ENCODE measurements at regions not wholly inside any gene's neighbourhood (a gene's known extent, or its start where the extent isn't known, plus 50 kb on each side); places are given as distances from the start of the nearest gene placed in this dataset.

DNA sequence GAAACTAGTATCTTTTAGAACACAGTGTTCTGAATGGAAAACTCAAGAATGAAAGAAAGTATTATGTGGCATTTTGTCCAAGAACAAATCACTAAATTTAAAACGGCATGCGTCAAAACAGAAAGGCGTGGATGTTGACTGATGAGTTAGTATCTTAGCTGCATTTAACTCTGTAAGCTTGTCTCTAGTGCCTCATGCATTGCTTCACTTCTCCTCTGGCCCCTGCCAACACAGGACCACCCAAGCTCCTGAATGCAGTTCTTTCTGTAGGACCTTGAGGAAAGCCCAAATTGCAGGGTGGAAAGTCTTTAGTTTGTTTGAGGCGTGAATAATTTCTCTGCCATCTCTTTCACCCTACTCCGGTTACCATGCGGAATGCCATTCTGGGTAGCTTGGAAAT, 632.2 kb downstream of the COL12A1 start:
- TF ChIP-seq, protein P1, sequence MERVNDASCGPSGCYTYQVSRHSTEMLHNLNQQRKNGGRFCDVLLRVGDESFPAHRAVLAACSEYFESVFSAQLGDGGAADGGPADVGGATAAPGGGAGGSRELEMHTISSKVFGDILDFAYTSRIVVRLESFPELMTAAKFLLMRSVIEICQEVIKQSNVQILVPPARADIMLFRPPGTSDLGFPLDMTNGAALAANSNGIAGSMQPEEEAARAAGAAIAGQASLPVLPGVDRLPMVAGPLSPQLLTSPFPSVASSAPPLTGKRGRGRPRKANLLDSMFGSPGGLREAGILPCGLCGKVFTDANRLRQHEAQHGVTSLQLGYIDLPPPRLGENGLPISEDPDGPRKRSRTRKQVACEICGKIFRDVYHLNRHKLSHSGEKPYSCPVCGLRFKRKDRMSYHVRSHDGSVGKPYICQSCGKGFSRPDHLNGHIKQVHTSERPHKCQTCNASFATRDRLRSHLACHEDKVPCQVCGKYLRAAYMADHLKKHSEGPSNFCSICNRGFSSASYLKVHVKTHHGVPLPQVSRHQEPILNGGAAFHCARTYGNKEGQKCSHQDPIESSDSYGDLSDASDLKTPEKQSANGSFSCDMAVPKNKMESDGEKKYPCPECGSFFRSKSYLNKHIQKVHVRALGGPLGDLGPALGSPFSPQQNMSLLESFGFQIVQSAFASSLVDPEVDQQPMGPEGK (CRISPR knock-in tag; IDR thresholded peaks at IDR 0.05; ENCODE audit: borderline replicate concordance): no peak
- no peak for TF ChIP-seq TOX (CRISPR knock-in tag; IDR thresholded peaks at IDR 0.05; ENCODE audit: borderline replicate concordance)
- TF ChIP-seq ZNF70 (CRISPR knock-in tag; IDR thresholded peaks at IDR 0.05): no peak
- TF ChIP-seq, protein P2, sequence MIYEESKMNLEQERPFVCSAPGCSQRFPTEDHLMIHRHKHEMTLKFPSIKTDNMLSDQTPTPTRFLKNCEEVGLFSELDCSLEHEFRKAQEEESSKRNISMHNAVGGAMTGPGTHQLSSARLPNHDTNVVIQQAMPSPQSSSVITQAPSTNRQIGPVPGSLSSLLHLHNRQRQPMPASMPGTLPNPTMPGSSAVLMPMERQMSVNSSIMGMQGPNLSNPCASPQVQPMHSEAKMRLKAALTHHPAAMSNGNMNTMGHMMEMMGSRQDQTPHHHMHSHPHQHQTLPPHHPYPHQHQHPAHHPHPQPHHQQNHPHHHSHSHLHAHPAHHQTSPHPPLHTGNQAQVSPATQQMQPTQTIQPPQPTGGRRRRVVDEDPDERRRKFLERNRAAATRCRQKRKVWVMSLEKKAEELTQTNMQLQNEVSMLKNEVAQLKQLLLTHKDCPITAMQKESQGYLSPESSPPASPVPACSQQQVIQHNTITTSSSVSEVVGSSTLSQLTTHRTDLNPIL (CRISPR knock-in tag; IDR thresholded peaks at IDR 0.05; ENCODE audit: low read depth): no peak
- no peak for TF ChIP-seq ZC3H10 (CRISPR knock-in tag; IDR thresholded peaks at IDR 0.05)

Data from SK-N-SH treated with all-trans-retinoic acid at 6 μM for 48 hours (cell line).